IMR-90 (cell line): ENCODE measurements at regions not wholly inside any gene's neighbourhood (a gene's known extent, or its start where the extent isn't known, plus 50 kb on each side); places are given as distances from the start of the nearest gene placed in this dataset.

Source experiments
- ATAC-seq: fragments of 200-7000 bp; cut with Tn5 transposase; 2 replicates; pipeline ENCODE4 v1.9.1; 2020; ENCODE audit warnings: low read depth, mild to moderate bottlenecking, moderate library complexity
- BruUV-seq: library from RNA; stranded (reverse); fragments of 400-500 nt; replicated peaks from 2 replicates; lab custom pipeline; 2021; lab: Mats Ljungman, UMichigan
- CTCF ChIA-PET: fragments of 300-600 bp; formaldehyde crosslinking; extraction: SDS; loops from one replicate; lab custom pipeline; 2021; ENCODE audit warnings: antibody characterized with exemption; lab: Yijun Ruan, JAX
- POLR2A ChIA-PET: fragments of 300-600 bp; sonication (Branson Sonifier 250); formaldehyde crosslinking; loops from one replicate; lab custom pipeline; 2022; ENCODE audit warnings: antibody characterized with exemption; ENCODE audit not compliant: unreplicated experiment; lab: Charles Lee
- DNase-seq: peaks from one replicate; pipeline ENCODE4 v3.0.0; 2013
- H2AFZ ChIP-seq: replicated peaks from 2 replicates; pipeline ENCODE3; 2013; ENCODE audit warnings: low read length, mild to moderate bottlenecking; ENCODE audit not compliant: poor library complexity
- H2AK5ac ChIP-seq: 2 replicates; pipeline ENCODE4 v1.6.1; 2013; ENCODE audit warnings: low read depth, low read length, inconsistent platforms
- H2AK9ac ChIP-seq: replicated peaks from 2 replicates; pipeline ENCODE3; 2013; ENCODE audit warnings: mild to moderate bottlenecking, low read depth, low read length, moderate library complexity; ENCODE audit not compliant: poor library complexity
- H2BK120ac ChIP-seq: 2 replicates; pipeline ENCODE4 v1.6.1; 2013; ENCODE audit warnings: low read depth, low read length, inconsistent platforms
- H2BK15ac ChIP-seq: 3 replicates; pipeline ENCODE4 v1.6.1; 2013; ENCODE audit warnings: low read depth, low read length, inconsistent platforms
- H2BK20ac ChIP-seq: 2 replicates; pipeline ENCODE4 v1.6.1; 2013; ENCODE audit warnings: low read depth, mild to moderate bottlenecking, inconsistent platforms, low read length, moderate library complexity
- H2BK5ac ChIP-seq: 2 replicates; pipeline ENCODE4 v1.6.1; 2013; ENCODE audit warnings: mild to moderate bottlenecking, low read depth, low read length, inconsistent platforms; ENCODE audit not compliant: poor library complexity, severe bottlenecking
- H3K14ac ChIP-seq: replicated peaks from 2 replicates; pipeline ENCODE4 v1.6.1; 2013; ENCODE audit warnings: low read depth, low read length, inconsistent platforms
- H3K18ac ChIP-seq: 2 replicates; pipeline ENCODE4 v1.6.1; 2013; ENCODE audit warnings: low read depth, low read length, control low read depth
- H3K23ac ChIP-seq: 2 replicates; pipeline ENCODE4 v1.6.1; 2013; ENCODE audit warnings: low read depth, low read length, inconsistent platforms
- H3K27ac ChIP-seq: 2 replicates; pipeline ENCODE4 v1.5.1; 2013; ENCODE audit warnings: mild to moderate bottlenecking, control low read depth, low read length; ENCODE audit not compliant: insufficient read depth
- H3K27me3 ChIP-seq: 2 replicates; pipeline ENCODE4 v1.6.1; 2013; ENCODE audit warnings: low read length; ENCODE audit not compliant: control insufficient read depth, insufficient read depth
- H3K36me3 ChIP-seq: 2 replicates; pipeline ENCODE4 v1.6.1; 2013; ENCODE audit warnings: low read length, mixed read lengths; ENCODE audit not compliant: control insufficient read depth, insufficient read depth
- H3K4ac ChIP-seq: 2 replicates; pipeline ENCODE4 v1.6.1; 2013; ENCODE audit warnings: low read depth, low read length, inconsistent platforms
- H3K4me1 ChIP-seq: 2 replicates; pipeline ENCODE4 v1.6.1; 2013; ENCODE audit warnings: low read length, mixed read lengths; ENCODE audit not compliant: control insufficient read depth, insufficient read depth
- H3K4me2 ChIP-seq: 2 replicates; pipeline ENCODE4 v1.6.1; 2013; ENCODE audit warnings: low read depth, mild to moderate bottlenecking, control low read depth, low read length, moderate library complexity
- H3K4me3 ChIP-seq: 2 replicates; pipeline ENCODE4 v1.5.1; 2013; ENCODE audit warnings: low read depth, mild to moderate bottlenecking, control low read depth, low read length, moderate library complexity; ENCODE audit not compliant: insufficient read depth
- H3K56ac ChIP-seq: 2 replicates; pipeline ENCODE4 v1.6.1; 2013; ENCODE audit warnings: low read length, inconsistent platforms; ENCODE audit not compliant: insufficient read depth; ENCODE audit errors: extremely low read depth
- H3K79me1 ChIP-seq, 2 experiments: 2 replicates each; pipeline ENCODE4 v1.6.1; 2013; ENCODE audit warnings: low read length in 2 of 2, inconsistent platforms in 1 of 2, low read depth in 1 of 2
- H3K9ac ChIP-seq: 2 replicates; pipeline ENCODE4 v1.6.1; 2013; ENCODE audit warnings: low read depth, low read length, control low read depth
- H3K9me1 ChIP-seq: 2 replicates; pipeline ENCODE4 v1.6.1; 2013; ENCODE audit warnings: low read length, inconsistent platforms; ENCODE audit not compliant: insufficient read depth
- H3K9me3 ChIP-seq: 2 replicates; pipeline ENCODE4 v1.6.1; 2013; ENCODE audit warnings: low read length; ENCODE audit not compliant: control insufficient read depth, insufficient read depth
- H4K20me1 ChIP-seq: 2 replicates; pipeline ENCODE4 v1.6.1; 2013; ENCODE audit warnings: low read length, inconsistent platforms; ENCODE audit not compliant: insufficient read depth
- H4K5ac ChIP-seq: 2 replicates; pipeline ENCODE4 v1.6.1; 2013; ENCODE audit warnings: mild to moderate bottlenecking, low read depth, low read length, control low read depth
- H4K8ac ChIP-seq, 2 experiments: 2 replicates each; pipeline ENCODE4 v1.6.1; 2013; ENCODE audit warnings: low read depth in 2 of 2, low read length in 2 of 2, control low read depth in 1 of 2, inconsistent platforms in 1 of 2
- H4K91ac ChIP-seq: 2 replicates; pipeline ENCODE4 v1.6.1; 2013; ENCODE audit warnings: low read depth, low read length, inconsistent platforms; ENCODE audit not compliant: insufficient read depth
- MAFK ChIP-seq: IDR thresholded peaks from 2 replicates; pipeline ENCODE4 v1.6.1; 2012; ENCODE audit warnings: low read depth, low read length, improper control_type of control experiment
- RCOR1 ChIP-seq: IDR thresholded peaks from 2 replicates; pipeline ENCODE4 v1.6.1; 2012; ENCODE audit warnings: mild to moderate bottlenecking, low read length, improper control_type of control experiment; ENCODE audit not compliant: insufficient replicate concordance
- WGBS, 2 experiments: methylation state at CpG; one replicate each; pipeline versions ENCODE4 v1.1.5 to v1.1.7; 2013; ENCODE audit warnings: missing lambda C conversion rate in 2 of 2; ENCODE audit not compliant: insufficient read length in 1 of 2; ENCODE audit errors: extremely low coverage in 2 of 2; 5-methylcytosine and 5-hydroxymethylcytosine counted together
- dilution Hi-C: fragments of 300-500 bp; cut with HindIII; formaldehyde crosslinking; loops from one replicate; pipeline ENCODE4 v1.14.3; 2018; ENCODE audit warnings: low sequenced_read_pairs; ENCODE audit not compliant: unreplicated experiment
- in situ Hi-C: fragments of 300-500 bp; cut with MboI; formaldehyde crosslinking; loops from 3 replicates; pipeline ENCODE4 v1.14.3; 2019; ENCODE audit warnings: low sequenced_read_pairs, inconsistent platforms, mixed read lengths
- intact Hi-C: fragments of 100-400 bp; cut with micrococcal nuclease; formaldehyde crosslinking; loops from 2 replicates; pipeline ENCODE4 v1.10.0; 2022

- dilution Hi-C loops = no loop called here
- WGBS, 2 experiments = no CpG with 5 or more reads among the region's 5 CpGs
- Histone ChIP-seq H3K36me3 (no peaks in the 10 kb centered on the region), H2BK5ac (no peak overlapping the region), H3K4me1 (no peaks in the 10 kb centered on the region), H3K56ac (no peak overlapping the region), H4K20me1 (no peaks in the 10 kb centered on the region), H3K4me3 (no peak overlapping the region), H3K9me1 (no peaks in the 10 kb centered on the region), H2AK9ac (no peak overlapping the region), H3K9ac (no peak overlapping the region), H3K79me1 (no peaks in the 10 kb centered on the region), H2BK120ac (no peak overlapping the region), H3K27ac (no peak overlapping the region), H3K18ac (no peak overlapping the region), H3K14ac (no peak overlapping the region), H3K27me3 (no peaks in the 10 kb centered on the region), H4K8ac (no peak overlapping the region), H2BK15ac (no peak overlapping the region), H4K91ac (no peak overlapping the region), H3K4ac (no peak overlapping the region), H3K4me2 (no peak overlapping the region), H4K5ac (no peak overlapping the region), H2AK5ac (no peak overlapping the region), H3K9me3 (peaks cover 4% of the 10 kb centered on the region), H2BK20ac (no peak overlapping the region), H2AFZ (no peak overlapping the region), H3K23ac (no peak overlapping the region)
- BruUV-seq = no TSS peak
- intact Hi-C loops = no loop called here
- TF ChIP-seq MAFK = 0 out of 2 replicates have a peak, but pooled peaks have one; percentile 15
- TF ChIP-seq RCOR1 = no peak
- ChIA-PET POLR2A (no interaction called here), CTCF (no interaction called here)
- ATAC-seq = no peak
- DNase-seq = no peak
- in situ Hi-C loops = no loop called here
These were observed 149.5 kb upstream of the MON1B start for GRCh38 chr16:77041468-77041867.
